Trophoblast cell (in vitro differentiated cells and primary cell): ENCODE measurements at regions not wholly inside any gene's neighbourhood (a gene's known extent, or its start where the extent isn't known, plus 50 kb on each side); places are given as distances from the start of the nearest gene placed in this dataset.

Experiments
- DNase-seq, 2 donors: peaks; one replicate each; pipeline ENCODE4 v3.0.0-alpha.2; 2016
- H2AFZ ChIP-seq: 2 replicates; pipeline ENCODE4 v1.6.1; 2013; ENCODE audit warnings: low read length, moderate library complexity, mild to moderate bottlenecking; ENCODE audit not compliant: insufficient read depth, poor library complexity
- H2AK5ac ChIP-seq: 2 replicates; pipeline ENCODE4 v1.6.1; 2013; ENCODE audit warnings: mild to moderate bottlenecking, low read length
- H2BK120ac ChIP-seq: 2 replicates; pipeline ENCODE4 v1.6.1; 2013; ENCODE audit warnings: low read length, mild to moderate bottlenecking, moderate library complexity; ENCODE audit not compliant: insufficient read depth, poor library complexity
- H2BK12ac ChIP-seq: 2 replicates; pipeline ENCODE4 v1.6.1; 2013; ENCODE audit warnings: mild to moderate bottlenecking, low read length, moderate library complexity
- H2BK5ac ChIP-seq: 2 replicates; pipeline ENCODE4 v1.6.1; 2013; ENCODE audit warnings: low read length, low read depth, moderate library complexity, mild to moderate bottlenecking; ENCODE audit not compliant: poor library complexity
- H3K14ac ChIP-seq: 2 replicates; pipeline ENCODE4 v1.6.1; 2013; ENCODE audit warnings: mild to moderate bottlenecking, low read length
- H3K18ac ChIP-seq: 2 replicates; pipeline ENCODE4 v1.6.1; 2013; ENCODE audit warnings: mild to moderate bottlenecking, low read length
- H3K23ac ChIP-seq: 2 replicates; pipeline ENCODE4 v1.6.1; 2013; ENCODE audit warnings: low read length
- H3K27ac ChIP-seq: 2 replicates; pipeline ENCODE4 v1.5.1; 2013; ENCODE audit warnings: low read depth, mild to moderate bottlenecking, inconsistent platforms, low read length, moderate library complexity
- H3K27me3 ChIP-seq: 2 replicates; pipeline ENCODE4 v1.6.1; 2013; ENCODE audit warnings: inconsistent platforms, mild to moderate bottlenecking, low read length, moderate library complexity; ENCODE audit not compliant: insufficient read depth
- H3K36me3 ChIP-seq, 2 experiments: 1 replicate in 1 of 2; 2 replicates in 1 of 2; pipeline ENCODE4 v1.6.1; 2013; ENCODE audit warnings: low read length in 2 of 2, mild to moderate bottlenecking in 2 of 2, moderate library complexity in 1 of 2; ENCODE audit not compliant: insufficient read depth in 2 of 2, control insufficient read depth in 1 of 2
- H3K4ac ChIP-seq: 2 replicates; pipeline ENCODE4 v1.6.1; 2013; ENCODE audit warnings: low read depth, mild to moderate bottlenecking, low read length, moderate library complexity
- H3K4me1 ChIP-seq, 2 experiments: 1 replicate in 1 of 2; 2 replicates in 1 of 2; pipeline ENCODE4 v1.6.1; 2013; ENCODE audit warnings: low read length in 2 of 2, mild to moderate bottlenecking in 2 of 2, moderate library complexity in 1 of 2; ENCODE audit not compliant: insufficient read depth in 2 of 2, control insufficient read depth in 1 of 2
- H3K4me2 ChIP-seq: 2 replicates; pipeline ENCODE4 v1.6.1; 2013; ENCODE audit warnings: inconsistent platforms, mild to moderate bottlenecking, low read length, moderate library complexity
- H3K4me3 ChIP-seq: 2 replicates; pipeline ENCODE4 v1.5.1; 2013; ENCODE audit warnings: mild to moderate bottlenecking, low read depth, low read length, inconsistent platforms
- H3K79me1 ChIP-seq: one replicate; pipeline ENCODE4 v1.6.1; 2013; ENCODE audit warnings: low read length
- H3K79me2 ChIP-seq: 2 replicates; pipeline ENCODE4 v1.6.1; 2013; ENCODE audit warnings: low read length, mild to moderate bottlenecking; ENCODE audit not compliant: control insufficient read depth, insufficient read depth, poor library complexity
- H3K9ac ChIP-seq: 2 replicates; pipeline ENCODE4 v1.6.1; 2013; ENCODE audit warnings: mild to moderate bottlenecking, low read length
- H3K9me3 ChIP-seq: 2 replicates; pipeline ENCODE4 v1.6.1; 2013; ENCODE audit warnings: low read depth, mild to moderate bottlenecking, control low read depth, inconsistent platforms, low read length; ENCODE audit not compliant: insufficient read depth
- H4K12ac ChIP-seq: 2 replicates; pipeline ENCODE4 v1.6.1; 2013; ENCODE audit warnings: low read depth, mild to moderate bottlenecking, low read length, moderate library complexity
- H4K8ac ChIP-seq: 2 replicates; pipeline ENCODE4 v1.6.1; 2013; ENCODE audit warnings: low read depth, mild to moderate bottlenecking, low read length, moderate library complexity
- H4K91ac ChIP-seq: one replicate; pipeline ENCODE4 v1.6.1; 2013; ENCODE audit warnings: low read depth, mild to moderate bottlenecking, low read length, moderate library complexity
- WGBS: extraction: QIAGEN DNeasy Blood & Tissue Kit; methylation state at CpG from one replicate; pipeline ENCODE4 v1.1.7; 2013; ENCODE audit warnings: missing lambda C conversion rate; ENCODE audit not compliant: insufficient read length, insufficient coverage; ENCODE audit errors: extremely low coverage; 5-methylcytosine and 5-hydroxymethylcytosine counted together

GRCh38 chr12:128120035-128120434 lies 146.9 kb upstream of the TMEM132C start:
- Histone ChIP-seq H3K4me2 (no peak overlapping the region), H3K79me1 (no peaks in the 10 kb centered on the region), H3K27ac (no peak overlapping the region), H3K23ac (no peak overlapping the region), H3K9me3 (no peaks in the 10 kb centered on the region), H3K18ac (no peak overlapping the region), H4K8ac (no peak overlapping the region), H3K4ac (no peak overlapping the region), H2BK120ac (no peak overlapping the region), H3K14ac (no peak overlapping the region), H2BK12ac (no peak overlapping the region), H3K27me3 (no peaks in the 10 kb centered on the region), H2BK5ac (no peak overlapping the region), H3K9ac (no peak overlapping the region), H3K79me2 (no peaks in the 10 kb centered on the region), H2AFZ (no peak overlapping the region), H4K91ac (no peak overlapping the region), H3K4me1 (no peaks in the 10 kb centered on the region), H3K36me3 (no peaks in the 10 kb centered on the region), H4K12ac (no peak overlapping the region), H3K4me3 (peak overlapping the region; percentile 18), H2AK5ac (no peak overlapping the region)
- WGBS: no CpG with 5 or more reads among the region's 4 CpGs
- no peak for DNase-seq

- Histone ChIP-seq H3K79me2 (no peaks in the 10 kb centered on the region), H3K36me3 (no peaks in the 10 kb centered on the region), H2AK5ac (no peak overlapping the region), H3K9ac (no peak overlapping the region), H3K27me3 (no peaks in the 10 kb centered on the region), H3K9me3 (no peaks in the 10 kb centered on the region), H4K8ac (no peak overlapping the region), H4K12ac (no peak overlapping the region), H4K91ac (no peak overlapping the region), H3K4ac (no peak overlapping the region), H3K14ac (no peak overlapping the region), H2BK5ac (no peak overlapping the region), H3K4me3 (no peak overlapping the region), H3K23ac (no peak overlapping the region), H2BK120ac (no peak overlapping the region), H3K4me2 (no peak overlapping the region), H2AFZ (no peak overlapping the region), H3K4me1 (no peaks in the 10 kb centered on the region), H2BK12ac (no peak overlapping the region), H3K18ac (no peak overlapping the region), H3K27ac (no peak overlapping the region), H3K79me1 (no peaks in the 10 kb centered on the region)
- no peak for DNase-seq
- no CpG with 5 or more reads among the region's 3 CpGs for WGBS
Observed at GRCh38 chr12:128121424-128121823, 145.5 kb upstream of the TMEM132C start.

DNA sequence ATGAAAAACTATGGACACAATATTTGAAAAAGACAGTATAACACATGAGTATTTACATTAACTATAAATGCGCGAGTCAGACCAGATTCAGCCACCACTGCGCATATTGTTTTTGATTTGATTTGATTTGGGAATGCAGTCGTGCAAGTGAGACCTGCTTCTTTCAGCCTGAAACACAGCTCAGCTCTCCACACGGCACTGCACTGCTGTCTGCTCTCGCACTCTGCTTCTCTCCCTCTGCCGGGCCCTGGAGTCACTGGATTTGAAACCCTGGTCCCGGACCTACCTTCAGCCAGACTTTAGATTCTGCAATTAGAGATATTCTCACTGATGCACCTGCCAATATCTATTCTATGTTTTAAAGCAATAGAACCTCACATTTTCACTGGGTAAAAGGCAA lies 143.9 kb upstream of the TMEM132C start:
- no peak overlapping the region for H2BK5ac ChIP-seq
- WGBS: no CpG with 5 or more reads among the region's 8 CpGs
- H3K9me3 ChIP-seq: no peaks in the 10 kb centered on the region
- no peak overlapping the region for H3K4me2 ChIP-seq
- no peak overlapping the region for H2AFZ ChIP-seq
- no peak overlapping the region for H2AK5ac ChIP-seq
- H3K4me1 ChIP-seq: no peaks in the 10 kb centered on the region
- H3K27ac ChIP-seq: no peak overlapping the region
- no peak overlapping the region for H3K18ac ChIP-seq
- H3K9ac ChIP-seq: no peak overlapping the region
- H3K36me3 ChIP-seq: no peaks in the 10 kb centered on the region
- no peak overlapping the region for H4K91ac ChIP-seq
- no peak overlapping the region for H3K4me3 ChIP-seq
- H3K4ac ChIP-seq: no peak overlapping the region
- no peaks in the 10 kb centered on the region for H3K79me2 ChIP-seq
- no peaks in the 10 kb centered on the region for H3K79me1 ChIP-seq
- no peaks in the 10 kb centered on the region for H3K27me3 ChIP-seq
- no peak overlapping the region for H3K23ac ChIP-seq
- no peak overlapping the region for H3K14ac ChIP-seq
- H4K8ac ChIP-seq: no peak overlapping the region
- no peak overlapping the region for H2BK12ac ChIP-seq
- H2BK120ac ChIP-seq: no peak overlapping the region
- no peak overlapping the region for H4K12ac ChIP-seq
- no peak for DNase-seq

GRCh38 chr12:128131955-128132354 lies 135.0 kb upstream of the TMEM132C start:
- no peak overlapping the region for H3K23ac ChIP-seq
- no peaks in the 10 kb centered on the region for H3K27me3 ChIP-seq
- H3K27ac ChIP-seq: no peak overlapping the region
- no peak overlapping the region for H3K18ac ChIP-seq
- no peaks in the 10 kb centered on the region for H3K79me1 ChIP-seq
- no peak overlapping the region for H3K4me3 ChIP-seq
- peaks cover 0 to 9% of the 10 kb centered on the region in 2 experiments for H3K4me1 ChIP-seq
- no peaks in the 10 kb centered on the region for H3K79me2 ChIP-seq
- H3K9me3 ChIP-seq: no peaks in the 10 kb centered on the region
- no peak overlapping the region for H2BK120ac ChIP-seq
- DNase-seq: no peak
- H3K9ac ChIP-seq: no peak overlapping the region
- no peak overlapping the region for H2AFZ ChIP-seq
- no peak overlapping the region for H2BK5ac ChIP-seq
- no peak overlapping the region for H4K8ac ChIP-seq
- no peak overlapping the region for H4K12ac ChIP-seq
- no peak overlapping the region for H3K14ac ChIP-seq
- H2AK5ac ChIP-seq: no peak overlapping the region
- no peak overlapping the region for H3K4ac ChIP-seq
- H2BK12ac ChIP-seq: no peak overlapping the region
- no peaks in the 10 kb centered on the region for H3K36me3 ChIP-seq
- WGBS: no CpG with 5 or more reads among the region's 4 CpGs
- no peak overlapping the region for H4K91ac ChIP-seq
- no peak overlapping the region for H3K4me2 ChIP-seq
